ENCODE measurements at regions not wholly inside any gene's neighbourhood (a gene's known extent, or its start where the extent isn't known, plus 50 kb on each side); places are given as distances from the start of the nearest gene placed in this dataset.

DNA sequence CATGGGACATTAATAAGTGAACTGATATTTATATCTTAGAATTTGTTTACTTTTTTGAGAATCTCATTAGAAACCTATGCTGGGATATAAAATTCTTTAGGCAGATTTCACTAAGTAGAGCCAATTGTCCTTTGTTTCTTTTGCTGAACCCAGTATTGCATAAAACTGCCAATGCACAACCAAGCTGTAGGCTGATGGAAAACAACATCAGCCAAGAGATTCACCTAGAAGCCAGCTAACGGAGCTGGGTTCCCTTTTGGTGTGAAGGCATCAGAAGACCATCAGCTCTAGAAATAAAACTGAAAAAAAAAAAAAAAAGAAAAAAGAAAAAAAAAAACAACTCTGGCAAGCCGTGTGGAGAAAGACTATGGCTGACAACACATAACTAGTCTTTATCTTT lies 328.2 kb upstream of the PDE3A start:
- TF ChIP-seq ZNF23 (CRISPR knock-in tag; IDR thresholded peaks at IDR 0.05) (no peak), BDP1 (IDR thresholded peaks at IDR 0.05; ENCODE audit: insufficient read depth, insufficient read length) (no peak), FOSL1 (tag; conservative IDR thresholded peaks at IDR 0.05) (no peak), GABPA (tag; conservative IDR thresholded peaks at IDR 0.05; ENCODE audit: low read depth) (no peak), RCOR1 (IDR thresholded peaks at IDR 0.05; ENCODE audit: borderline replicate concordance in 1 of 2, low read depth in 2 of 2, low read length in 2 of 2) (no peak), YY1 (IDR thresholded peaks at IDR 0.05; ENCODE audit: borderline replicate concordance in 1 of 3, control insufficient read depth in 1 of 3, extremely low read depth in 1 of 3, insufficient read depth in 3 of 3, insufficient read length in 1 of 3, insufficient replicate concordance in 2 of 3, low read depth in 1 of 3, low read length in 2 of 3) (no peak), EZH2 (IDR thresholded peaks at IDR 0.05; ENCODE audit: borderline replicate concordance, low read depth, low read length) (no peak), ZSCAN29 (IDR thresholded peaks at IDR 0.05) (no peak), RAD51 (IDR thresholded peaks at IDR 0.05; ENCODE audit: borderline replicate concordance, low read depth) (no peak), ZNF639 (CRISPR knock-in tag; conservative IDR thresholded peaks at IDR 0.05 in 1 of 2, IDR thresholded peaks at IDR 0.05 in 1 of 2) (no peak)
- TF ChIP-seq, protein P1, sequence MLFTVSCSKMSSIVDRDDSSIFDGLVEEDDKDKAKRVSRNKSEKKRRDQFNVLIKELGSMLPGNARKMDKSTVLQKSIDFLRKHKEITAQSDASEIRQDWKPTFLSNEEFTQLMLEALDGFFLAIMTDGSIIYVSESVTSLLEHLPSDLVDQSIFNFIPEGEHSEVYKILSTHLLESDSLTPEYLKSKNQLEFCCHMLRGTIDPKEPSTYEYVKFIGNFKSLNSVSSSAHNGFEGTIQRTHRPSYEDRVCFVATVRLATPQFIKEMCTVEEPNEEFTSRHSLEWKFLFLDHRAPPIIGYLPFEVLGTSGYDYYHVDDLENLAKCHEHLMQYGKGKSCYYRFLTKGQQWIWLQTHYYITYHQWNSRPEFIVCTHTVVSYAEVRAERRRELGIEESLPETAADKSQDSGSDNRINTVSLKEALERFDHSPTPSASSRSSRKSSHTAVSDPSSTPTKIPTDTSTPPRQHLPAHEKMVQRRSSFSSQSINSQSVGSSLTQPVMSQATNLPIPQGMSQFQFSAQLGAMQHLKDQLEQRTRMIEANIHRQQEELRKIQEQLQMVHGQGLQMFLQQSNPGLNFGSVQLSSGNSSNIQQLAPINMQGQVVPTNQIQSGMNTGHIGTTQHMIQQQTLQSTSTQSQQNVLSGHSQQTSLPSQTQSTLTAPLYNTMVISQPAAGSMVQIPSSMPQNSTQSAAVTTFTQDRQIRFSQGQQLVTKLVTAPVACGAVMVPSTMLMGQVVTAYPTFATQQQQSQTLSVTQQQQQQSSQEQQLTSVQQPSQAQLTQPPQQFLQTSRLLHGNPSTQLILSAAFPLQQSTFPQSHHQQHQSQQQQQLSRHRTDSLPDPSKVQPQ (CRISPR knock-in tag; IDR thresholded peaks at IDR 0.05; ENCODE audit: borderline replicate concordance) = no peak
- TF ChIP-seq, protein P2, sequence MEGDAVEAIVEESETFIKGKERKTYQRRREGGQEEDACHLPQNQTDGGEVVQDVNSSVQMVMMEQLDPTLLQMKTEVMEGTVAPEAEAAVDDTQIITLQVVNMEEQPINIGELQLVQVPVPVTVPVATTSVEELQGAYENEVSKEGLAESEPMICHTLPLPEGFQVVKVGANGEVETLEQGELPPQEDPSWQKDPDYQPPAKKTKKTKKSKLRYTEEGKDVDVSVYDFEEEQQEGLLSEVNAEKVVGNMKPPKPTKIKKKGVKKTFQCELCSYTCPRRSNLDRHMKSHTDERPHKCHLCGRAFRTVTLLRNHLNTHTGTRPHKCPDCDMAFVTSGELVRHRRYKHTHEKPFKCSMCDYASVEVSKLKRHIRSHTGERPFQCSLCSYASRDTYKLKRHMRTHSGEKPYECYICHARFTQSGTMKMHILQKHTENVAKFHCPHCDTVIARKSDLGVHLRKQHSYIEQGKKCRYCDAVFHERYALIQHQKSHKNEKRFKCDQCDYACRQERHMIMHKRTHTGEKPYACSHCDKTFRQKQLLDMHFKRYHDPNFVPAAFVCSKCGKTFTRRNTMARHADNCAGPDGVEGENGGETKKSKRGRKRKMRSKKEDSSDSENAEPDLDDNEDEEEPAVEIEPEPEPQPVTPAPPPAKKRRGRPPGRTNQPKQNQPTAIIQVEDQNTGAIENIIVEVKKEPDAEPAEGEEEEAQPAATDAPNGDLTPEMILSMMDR (IDR thresholded peaks at IDR 0.05 in 2 of 3, conservative IDR thresholded peaks at IDR 0.05 in 1 of 3; ENCODE audit: insufficient read depth in 2 of 3, low read depth in 1 of 3, low read length in 3 of 3) = no peak

All from K562 (cell line).